Transverse colon (tissue), 4 donors: ENCODE measurements at regions not wholly inside any gene's neighbourhood (a gene's known extent, or its start where the extent isn't known, plus 50 kb on each side); places are given as distances from the start of the nearest gene placed in this dataset.

Experiments
- DNase-seq: peaks from one replicate; pipeline ENCODE4 v3.0.0-alpha.2; 2019
- H3K27ac ChIP-seq, 4 donors: fragments of 200-600 bp; sonication (generic); 2 replicates each; pipeline ENCODE4 v1.5.1; 2016 to 2018; ENCODE audit warnings: inconsistent platforms in 4 of 4
- H3K27me3 ChIP-seq: fragments of 200-600 bp; sonication (generic); 2 replicates; pipeline ENCODE4 v1.5.1; 2017; ENCODE audit warnings: inconsistent platforms
- H3K36me3 ChIP-seq, 4 donors: fragments of 200-600 bp; sonication (generic); 2 replicates each; pipeline ENCODE4 v1.5.1; 2017 to 2019; ENCODE audit warnings: inconsistent platforms in 4 of 4
- H3K4me1 ChIP-seq, 4 donors: fragments of 200-600 bp; sonication (generic); 2 replicates each; pipeline ENCODE4 v1.5.1; 2017 to 2020; ENCODE audit warnings: inconsistent platforms in 4 of 4
- H3K4me3 ChIP-seq, 4 donors: fragments of 200-600 bp; sonication (generic); 1 replicate in 1 of 4; 2 replicates in 3 of 4; pipeline versions ENCODE4 v1.5.1 to v1.6.1; 2017 to 2019; ENCODE audit warnings: inconsistent platforms in 4 of 4
- H3K9me3 ChIP-seq, 2 donors: fragments of 200-600 bp; sonication (generic); 2 replicates each; pipeline ENCODE4 v1.5.1; 2017 to 2019; ENCODE audit warnings: inconsistent platforms in 2 of 2
- CTCF ChIP-seq, 5 experiments: fragments of 200-600 bp in 3 of 5; fragments of 450-650 bp in 2 of 5; sonication (generic) in 3 of 5; IDR thresholded peaks; 1 replicate in 2 of 5; 2 replicates in 3 of 5; pipeline ENCODE4 v1.5.1; 2016 to 2017; ENCODE audit warnings: antibody characterized with exemption in 5 of 5, inconsistent platforms in 3 of 5, mild to moderate bottlenecking in 2 of 5, moderate library complexity in 1 of 5
- EP300 ChIP-seq: sonication (generic); formaldehyde crosslinking; IDR thresholded peaks from one replicate; pipeline ENCODE4 v1.6.1; 2017; ENCODE audit warnings: antibody characterized with exemption, low read depth
- POLR2A ChIP-seq: fragments of 450-650 bp; IDR thresholded peaks from one replicate; pipeline ENCODE4 v1.6.1; 2016; ENCODE audit warnings: antibody characterized with exemption, mild to moderate bottlenecking, moderate library complexity
- POLR2AphosphoS5 ChIP-seq, 3 donors: sonication (generic); formaldehyde crosslinking; IDR thresholded peaks; one replicate each; pipeline ENCODE4 v1.6.1; 2016; ENCODE audit warnings: antibody characterized with exemption in 3 of 3
- WGBS, 2 donors: methylation state at CpG; one replicate each; pipeline ENCODE4 v1.1.5; 2018; ENCODE audit warnings: low coverage in 1 of 2; 5-methylcytosine and 5-hydroxymethylcytosine counted together
- in situ Hi-C, 4 donors: fragments of 200-750 bp; cut with MboI; loops; one replicate each; pipeline versions ENCODE4 v1.15.0 to v1.15.1; 2017; ENCODE audit warnings: low sequenced_read_pairs in 3 of 4, low pct_ligation_motif_present in 1 of 4, low pct_unique_long_range_greater_than_20kb in 1 of 4
- intact Hi-C: fragments of 100-400 bp; cut with DNase I; formaldehyde crosslinking; loops from one replicate; pipeline ENCODE4 v1.15.1; 2023; ENCODE audit warnings: low total_unique reads

- Histone ChIP-seq H3K4me1 (no peaks in the 10 kb centered on the region), H3K9me3 (no peaks in the 10 kb centered on the region), H3K4me3 (no peak overlapping the region), H3K27me3 (no peaks in the 10 kb centered on the region), H3K36me3 (no peaks in the 10 kb centered on the region), H3K27ac (no peak overlapping the region)
- 79 to 80% methylated on average over 2 of the region's 2 CpGs for WGBS, 2 donors
- TF ChIP-seq POLR2A (no peak), CTCF (IDR thresholded peaks at IDR 0.05) (no peak), POLR2AphosphoS5 (IDR thresholded peaks at IDR 0.05) (no peak), EP300 (no peak)
- intact Hi-C loops = no loop called here
- in situ Hi-C loops = no loop called here
- DNase-seq = no peak
These were observed 359.2 kb downstream of the IRS2 start for GRCh38 chr13:109427148-109427547.

- TF ChIP-seq POLR2A (no peak), POLR2AphosphoS5 (IDR thresholded peaks at IDR 0.05) (no peak), CTCF (IDR thresholded peaks at IDR 0.05) (no peak), EP300 (no peak)
- Histone ChIP-seq H3K27ac (no peak overlapping the region), H3K4me3 (no peak overlapping the region), H3K9me3 (no peaks in the 10 kb centered on the region), H3K36me3 (no peaks in the 10 kb centered on the region), H3K4me1 (no peaks in the 10 kb centered on the region), H3K27me3 (no peaks in the 10 kb centered on the region)
- intact Hi-C loops (no loop called here), in situ Hi-C loops (no loop called here)
- no peak for DNase-seq
- WGBS, 2 donors = 84 to 100% methylated on average over 1 of the region's 1 CpG
These were observed 359.7 kb downstream of the IRS2 start for GRCh38 chr13:109426690-109426990.

GRCh38 chr13:109425821-109426689 lies 360.3 kb downstream of the IRS2 start:
- no peaks in the 10 kb centered on the region for H3K27me3 ChIP-seq
- no peak overlapping the region for H3K27ac ChIP-seq
- WGBS, 2 donors = 60 to 74% methylated on average over 3 to 5 of the region's 5 CpGs
- H3K4me3 ChIP-seq = no peak overlapping the region
- no peaks in the 10 kb centered on the region for H3K9me3 ChIP-seq
- TF ChIP-seq EP300 (no peak), POLR2AphosphoS5 (IDR thresholded peaks at IDR 0.05) (no peak), CTCF (IDR thresholded peaks at IDR 0.05) (no peak), POLR2A (no peak)
- intact Hi-C loops = no loop called here
- in situ Hi-C loops = no loop called here
- DNase-seq = no peak
- H3K36me3 ChIP-seq = no peaks in the 10 kb centered on the region
- H3K4me1 ChIP-seq = no peaks in the 10 kb centered on the region

GRCh38 chr13:109422161-109422560 lies 364.2 kb downstream of the IRS2 start:
- DNase-seq = no peak
- WGBS, 2 donors = 64 to 67% methylated on average over 3 to 4 of the region's 4 CpGs
- H3K27me3 ChIP-seq = no peaks in the 10 kb centered on the region
- no peaks in the 10 kb centered on the region for H3K9me3 ChIP-seq
- H3K36me3 ChIP-seq = no peaks in the 10 kb centered on the region
- no peaks in the 10 kb centered on the region for H3K4me1 ChIP-seq
- in situ Hi-C loops (no loop called here), intact Hi-C loops (no loop called here)
- H3K4me3 ChIP-seq = no peak overlapping the region
- no peak overlapping the region for H3K27ac ChIP-seq
- TF ChIP-seq POLR2AphosphoS5 (IDR thresholded peaks at IDR 0.05) = no peak
- no peak for TF ChIP-seq POLR2A

GRCh38 chr13:109419896-109420295 lies 366.5 kb downstream of the IRS2 start:
- H3K9me3 ChIP-seq = no peaks in the 10 kb centered on the region
- H3K27me3 ChIP-seq = no peaks in the 10 kb centered on the region
- no peak for DNase-seq
- no peaks in the 10 kb centered on the region for H3K36me3 ChIP-seq
- no peak overlapping the region for H3K27ac ChIP-seq
- H3K4me1 ChIP-seq = no peaks in the 10 kb centered on the region
- in situ Hi-C loops = no loop called here
- intact Hi-C loops = no loop called here
- 72 to 79% methylated on average over 4 of the region's 4 CpGs for WGBS, 2 donors
- no peak for TF ChIP-seq EP300
- no peak overlapping the region for H3K4me3 ChIP-seq
